IPS DF 19.7 (cell line): ENCODE measurements at regions not wholly inside any gene's neighbourhood (a gene's known extent, or its start where the extent isn't known, plus 50 kb on each side); places are given as distances from the start of the nearest gene placed in this dataset.
"Not testable (repeated sequence)": the region's sequence is repeated elsewhere in the genome, so short reads cannot be mapped to it uniquely, and the experiment has no call there.

Experiments used
- DNase-seq: peaks from one replicate; pipeline ENCODE4 v3.0.0-alpha.2; 2013; ENCODE audit warnings: low read depth, low spot score

- DNase-seq = no peak
These were observed 50.4 kb upstream of the RNF32 start for GRCh38 chr7:156590212-156590611.

- DNase-seq = no peak
These were observed 50.8 kb upstream of the RNF32 start for GRCh38 chr7:156589808-156590207.

- no peak for DNase-seq
These were observed 54.6 kb upstream of the RNF32 start for GRCh38 chr7:156585926-156586325.

GRCh38 chr7:156585025-156585648, 55.4 kb upstream of the RNF32 start:
- DNase-seq = peak; percentile 86

- no peak for DNase-seq
These were observed 57.9 kb upstream of the RNF32 start for GRCh38 chr7:156582591-156583123.

- DNase-seq = no peak
These were observed 60.5 kb upstream of the RNF32 start for GRCh38 chr7:156580036-156580435.

- no peak for DNase-seq
These were observed 61.0 kb upstream of the RNF32 start for GRCh38 chr7:156579566-156579965.

- DNase-seq = no peak
These were observed 61.6 kb upstream of the RNF32 start for GRCh38 chr7:156578978-156579430.

- no peak for DNase-seq
These were observed 62.0 kb upstream of the RNF32 start for GRCh38 chr7:156578578-156578940.

GRCh38 chr7:156577645-156578577, 62.7 kb upstream of the RNF32 start:
- DNase-seq = no peak

- no peak for DNase-seq
These were observed 64.1 kb upstream of the RNF32 start for GRCh38 chr7:156576216-156577058.

- no peak for DNase-seq
These were observed 72.3 kb upstream of the RNF32 start for GRCh38 chr7:156568258-156568657.

- no peak for DNase-seq
These were observed 73.6 kb upstream of the RNF32 start for GRCh38 chr7:156566812-156567549.

- DNase-seq = not testable (repeated sequence)
These were observed 75.6 kb upstream of the RNF32 start for GRCh38 chr7:156565002-156565401.

- no peak for DNase-seq
These were observed 79.9 kb upstream of the RNF32 start for GRCh38 chr7:156560696-156561095.

- DNase-seq = peak; percentile 48
These were observed 80.5 kb upstream of the RNF32 start for GRCh38 chr7:156560075-156560474.

GRCh38 chr7:156559001-156559400, 81.6 kb upstream of the RNF32 start:
- no peak for DNase-seq

GRCh38 chr7:156558198-156558597, 82.4 kb upstream of the RNF32 start:
- DNase-seq = no peak

GRCh38 chr7:156556083-156556482, 84.5 kb upstream of the RNF32 start:
- DNase-seq = no peak

GRCh38 chr7:156554488-156554887, 86.1 kb upstream of the RNF32 start:
- no peak for DNase-seq

GRCh38 chr7:156549636-156550035, 90.9 kb upstream of the RNF32 start:
- DNase-seq = no peak
